ENCODE measurements at regions not wholly inside any gene's neighbourhood (a gene's known extent, or its start where the extent isn't known, plus 50 kb on each side); places are given as distances from the start of the nearest gene placed in this dataset.

- TF ChIP-seq CTCF (IDR thresholded peaks at IDR 0.05) (no peak), ZFX (IDR thresholded peaks at IDR 0.05; ENCODE audit: borderline replicate concordance) (no peak)
Measured at GRCh38 chr6:140281236-140281635, 906.8 kb upstream of the CITED2 start.
